Superior temporal gyrus (tissue), 1 donor: ENCODE measurements at regions not wholly inside any gene's neighbourhood (a gene's known extent, or its start where the extent isn't known, plus 50 kb on each side); places are given as distances from the start of the nearest gene placed in this dataset.

Source experiments
- DNase-seq: peaks from one replicate; pipeline ENCODE4 v3.0.0-alpha.2; 2016; ENCODE audit errors: extremely low spot score

GRCh38 chr4:11268149-11268548 is 160.5 kb downstream of the HS3ST1 start:
- DNase-seq = no peak

- DNase-seq = no peak
Observed at GRCh38 chr4:11264841-11265240, 163.9 kb downstream of the HS3ST1 start.

- no peak for DNase-seq
Observed at GRCh38 chr4:11264346-11264745, 164.3 kb downstream of the HS3ST1 start.

GRCh38 chr4:11263208-11263607 is 165.5 kb downstream of the HS3ST1 start:
- no peak for DNase-seq

GRCh38 chr4:11261066-11261850 is 167.4 kb downstream of the HS3ST1 start:
- no peak for DNase-seq

- DNase-seq = no peak
Observed at GRCh38 chr4:11259837-11260236, 168.9 kb downstream of the HS3ST1 start.

- no peak for DNase-seq
Observed at GRCh38 chr4:11252149-11252548, 176.5 kb downstream of the HS3ST1 start.

- no peak for DNase-seq
Observed at GRCh38 chr4:11250510-11250909, 178.2 kb downstream of the HS3ST1 start.

- no peak for DNase-seq
Observed at GRCh38 chr4:11232015-11232414, 196.7 kb downstream of the HS3ST1 start.

GRCh38 chr4:11230866-11231265 is 197.8 kb downstream of the HS3ST1 start:
- no peak for DNase-seq

GRCh38 chr4:11228530-11228929 is 200.2 kb downstream of the HS3ST1 start:
- no peak for DNase-seq

GRCh38 chr4:11223311-11223710 is 205.4 kb downstream of the HS3ST1 start:
- no peak for DNase-seq

- DNase-seq = no peak
Observed at GRCh38 chr4:11218692-11219091, 210.0 kb downstream of the HS3ST1 start.

- DNase-seq = no peak
Observed at GRCh38 chr4:11216520-11216919, 212.2 kb downstream of the HS3ST1 start.

- no peak for DNase-seq
Observed at GRCh38 chr4:11214281-11214680, 214.4 kb downstream of the HS3ST1 start.

- no peak for DNase-seq
Observed at GRCh38 chr4:11209826-11210225, 218.9 kb downstream of the HS3ST1 start.

GRCh38 chr4:11201256-11201655 is 227.4 kb downstream of the HS3ST1 start:
- DNase-seq = no peak

GRCh38 chr4:11198516-11199305 is 230.0 kb downstream of the HS3ST1 start:
- no peak for DNase-seq

- no peak for DNase-seq
Observed at GRCh38 chr4:11197631-11198341, 230.9 kb downstream of the HS3ST1 start.

GRCh38 chr4:11196927-11197522 is 231.7 kb downstream of the HS3ST1 start:
- DNase-seq = no peak

- no peak for DNase-seq
Observed at GRCh38 chr4:11194431-11194830, 234.3 kb downstream of the HS3ST1 start.

GRCh38 chr4:11189756-11190155 is 238.9 kb downstream of the HS3ST1 start:
- no peak for DNase-seq
